ENCODE measurements at regions not wholly inside any gene's neighbourhood (a gene's known extent, or its start where the extent isn't known, plus 50 kb on each side); places are given as distances from the start of the nearest gene placed in this dataset.

- no peak for TF ChIP-seq PATZ1 (CRISPR knock-in tag; IDR thresholded peaks at IDR 0.05; ENCODE audit: borderline replicate concordance)
- no peak for TF ChIP-seq CREB5 (CRISPR knock-in tag; IDR thresholded peaks at IDR 0.05; ENCODE audit: low read depth)
- no peak for TF ChIP-seq ZFP30 (CRISPR knock-in tag; IDR thresholded peaks at IDR 0.05)
- no peak for TF ChIP-seq TCF4 (CRISPR knock-in tag; IDR thresholded peaks at IDR 0.05; ENCODE audit: borderline replicate concordance)
- TF ChIP-seq RARB (CRISPR knock-in tag; IDR thresholded peaks at IDR 0.05) = no peak
- no peak for TF ChIP-seq ISL1 (CRISPR knock-in tag; IDR thresholded peaks at IDR 0.05)
- no peak for TF ChIP-seq BACH2 (CRISPR knock-in tag; IDR thresholded peaks at IDR 0.05; ENCODE audit: borderline replicate concordance)
- no peak for TF ChIP-seq ZFP3 (CRISPR knock-in tag; IDR thresholded peaks at IDR 0.05)
- TF ChIP-seq POU6F1 (CRISPR knock-in tag; IDR thresholded peaks at IDR 0.05; ENCODE audit: borderline replicate concordance, low read depth) = no peak
- no peak for TF ChIP-seq ESRRG (CRISPR knock-in tag; IDR thresholded peaks at IDR 0.05)
- TF ChIP-seq ZNF565 (CRISPR knock-in tag; conservative IDR thresholded peaks at IDR 0.05; ENCODE audit: low read depth) = no peak
These were observed 541.2 kb downstream of the MIAT start for GRCh38 chr22:27198518-27199035.
